ENCODE measurements at regions not wholly inside any gene's neighbourhood (a gene's known extent, or its start where the extent isn't known, plus 50 kb on each side); places are given as distances from the start of the nearest gene placed in this dataset.

DNA sequence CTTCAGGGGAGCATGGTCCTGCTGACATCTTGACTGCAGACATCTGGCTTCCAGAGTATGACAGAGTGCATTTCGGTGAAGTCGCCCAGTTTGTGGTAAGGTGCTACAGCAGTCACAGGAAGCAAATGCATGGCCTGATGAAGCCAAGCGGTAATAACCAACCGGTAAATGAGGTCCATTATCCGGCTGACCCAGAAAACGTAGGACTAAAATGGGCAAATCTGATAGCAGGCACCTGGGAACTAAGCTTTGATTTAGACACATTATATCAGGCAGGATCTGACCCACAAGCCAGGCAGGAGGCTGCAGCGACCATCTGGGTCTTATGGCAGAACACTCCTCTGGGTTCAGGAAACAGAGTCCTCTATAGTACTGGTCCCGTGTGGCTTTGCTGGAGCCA is 454.6 kb downstream of the GADD45G start:
- Histone ChIP-seq H3K27ac (ENCODE audit: low read depth, low read length, poor library complexity, severe bottlenecking) (no peak overlapping the region), H3K4me2 (ENCODE audit: low read length) (no peak overlapping the region), H3K9ac (ENCODE audit: low read length) (no peak overlapping the region), H4K20me1 (ENCODE audit: insufficient read depth, low read length) (no peaks in the 10 kb centered on the region), H3F3A (ENCODE audit: insufficient read depth, low read length) (no peaks in the 10 kb centered on the region), H3K9me2 (ENCODE audit: low read depth, low read length) (no peaks in the 10 kb centered on the region), H2AFZ (ENCODE audit: low read length) (no peak overlapping the region), H3K36me3 (ENCODE audit: insufficient read depth, low read length) (no peaks in the 10 kb centered on the region), H3K9me3 (ENCODE audit: low read length) (no peaks in the 10 kb centered on the region), H3K4me3 (ENCODE audit: low read depth, low read length, poor library complexity, severe bottlenecking) (no peak overlapping the region), H3K79me2 (ENCODE audit: insufficient read depth, low read length) (no peaks in the 10 kb centered on the region), H3K4me1 (ENCODE audit: insufficient read depth, low read length, severe bottlenecking) (no peaks in the 10 kb centered on the region), H3K27me3 (ENCODE audit: insufficient read depth, low read length) (0 out of 2 replicates have a peak, but pooled peaks cover 4% of the 10 kb centered on the region)
- no peak for TF ChIP-seq EZH2 (IDR thresholded peaks at IDR 0.05; ENCODE audit: borderline replicate concordance, low read length)
- TF ChIP-seq, protein P1, sequence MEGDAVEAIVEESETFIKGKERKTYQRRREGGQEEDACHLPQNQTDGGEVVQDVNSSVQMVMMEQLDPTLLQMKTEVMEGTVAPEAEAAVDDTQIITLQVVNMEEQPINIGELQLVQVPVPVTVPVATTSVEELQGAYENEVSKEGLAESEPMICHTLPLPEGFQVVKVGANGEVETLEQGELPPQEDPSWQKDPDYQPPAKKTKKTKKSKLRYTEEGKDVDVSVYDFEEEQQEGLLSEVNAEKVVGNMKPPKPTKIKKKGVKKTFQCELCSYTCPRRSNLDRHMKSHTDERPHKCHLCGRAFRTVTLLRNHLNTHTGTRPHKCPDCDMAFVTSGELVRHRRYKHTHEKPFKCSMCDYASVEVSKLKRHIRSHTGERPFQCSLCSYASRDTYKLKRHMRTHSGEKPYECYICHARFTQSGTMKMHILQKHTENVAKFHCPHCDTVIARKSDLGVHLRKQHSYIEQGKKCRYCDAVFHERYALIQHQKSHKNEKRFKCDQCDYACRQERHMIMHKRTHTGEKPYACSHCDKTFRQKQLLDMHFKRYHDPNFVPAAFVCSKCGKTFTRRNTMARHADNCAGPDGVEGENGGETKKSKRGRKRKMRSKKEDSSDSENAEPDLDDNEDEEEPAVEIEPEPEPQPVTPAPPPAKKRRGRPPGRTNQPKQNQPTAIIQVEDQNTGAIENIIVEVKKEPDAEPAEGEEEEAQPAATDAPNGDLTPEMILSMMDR (IDR thresholded peaks at IDR 0.05; ENCODE audit: low read length): no peak

DNA sequence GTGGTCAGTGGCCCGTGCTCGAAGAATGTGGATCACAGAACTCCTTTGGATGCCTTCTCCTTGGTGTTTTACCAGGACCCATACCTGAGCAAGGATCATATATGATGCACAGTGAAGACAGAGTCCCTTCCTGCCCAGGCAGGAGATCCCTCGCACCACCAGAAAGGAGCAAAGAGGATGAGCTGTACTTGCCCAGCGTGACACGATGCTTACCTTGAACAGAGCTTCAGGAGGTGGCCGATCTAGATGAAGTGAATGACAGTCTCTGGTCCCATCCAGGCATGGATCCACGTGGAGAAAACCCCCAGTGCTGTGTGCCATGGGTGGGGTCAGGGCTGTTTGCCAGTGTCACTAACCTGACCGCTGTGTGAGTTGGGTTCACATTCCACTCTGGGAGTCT is 455.4 kb downstream of the GADD45G start:
- no peaks in the 10 kb centered on the region for H3K4me1 ChIP-seq (ENCODE audit: insufficient read depth, low read length, severe bottlenecking)
- no peaks in the 10 kb centered on the region for H3K9me2 ChIP-seq (ENCODE audit: low read depth, low read length)
- H3K4me2 ChIP-seq (ENCODE audit: low read length): no peak overlapping the region
- TF ChIP-seq EZH2 (IDR thresholded peaks at IDR 0.05; ENCODE audit: borderline replicate concordance, low read length): no peak
- TF ChIP-seq, protein P1 (IDR thresholded peaks at IDR 0.05; ENCODE audit: low read length): no peak
- H2AFZ ChIP-seq (ENCODE audit: low read length): no peak overlapping the region
- no peaks in the 10 kb centered on the region for H3F3A ChIP-seq (ENCODE audit: insufficient read depth, low read length)
- H3K79me2 ChIP-seq (ENCODE audit: insufficient read depth, low read length): no peaks in the 10 kb centered on the region
- no peak overlapping the region for H3K4me3 ChIP-seq (ENCODE audit: low read depth, low read length, poor library complexity, severe bottlenecking)
- H3K9ac ChIP-seq (ENCODE audit: low read length): no peak overlapping the region
- H3K36me3 ChIP-seq (ENCODE audit: insufficient read depth, low read length): no peaks in the 10 kb centered on the region
- 0 out of 2 replicates have a peak, but pooled peaks cover 4% of the 10 kb centered on the region for H3K27me3 ChIP-seq (ENCODE audit: insufficient read depth, low read length)
- no peak overlapping the region for H3K27ac ChIP-seq (ENCODE audit: low read depth, low read length, poor library complexity, severe bottlenecking)
- no peaks in the 10 kb centered on the region for H4K20me1 ChIP-seq (ENCODE audit: insufficient read depth, low read length)
- no peaks in the 10 kb centered on the region for H3K9me3 ChIP-seq (ENCODE audit: low read length)

DNA sequence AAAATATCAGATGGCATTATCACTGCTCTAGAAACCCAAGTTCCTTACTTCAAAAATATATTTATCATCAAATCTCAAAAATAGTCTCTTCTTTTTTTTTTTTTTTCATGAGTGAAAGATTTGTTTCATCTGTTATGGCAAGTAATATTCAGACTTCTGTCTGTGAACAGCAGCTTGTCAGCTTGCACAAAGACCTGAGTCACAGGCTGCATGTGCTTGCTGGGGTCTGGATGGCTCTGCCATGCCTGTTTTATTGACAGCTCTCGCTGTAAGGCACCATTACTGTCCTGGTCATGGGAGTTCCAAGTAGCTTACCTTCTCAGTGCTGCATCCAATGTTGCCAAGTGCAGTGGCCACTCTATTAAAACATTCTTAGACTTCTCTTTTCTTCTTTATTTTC is 456.4 kb downstream of the GADD45G start:
- H3K4me1 ChIP-seq (ENCODE audit: insufficient read depth, low read length, severe bottlenecking): no peaks in the 10 kb centered on the region
- no peaks in the 10 kb centered on the region for H3K79me2 ChIP-seq (ENCODE audit: insufficient read depth, low read length)
- H4K20me1 ChIP-seq (ENCODE audit: insufficient read depth, low read length): no peaks in the 10 kb centered on the region
- H3K27ac ChIP-seq (ENCODE audit: low read depth, low read length, poor library complexity, severe bottlenecking): no peak overlapping the region
- no peaks in the 10 kb centered on the region for H3F3A ChIP-seq (ENCODE audit: insufficient read depth, low read length)
- H3K36me3 ChIP-seq (ENCODE audit: insufficient read depth, low read length): no peaks in the 10 kb centered on the region
- no peaks in the 10 kb centered on the region for H3K9me2 ChIP-seq (ENCODE audit: low read depth, low read length)
- no peak overlapping the region for H3K9ac ChIP-seq (ENCODE audit: low read length)
- 0 out of 2 replicates have a peak, but pooled peaks cover 4% of the 10 kb centered on the region for H3K27me3 ChIP-seq (ENCODE audit: insufficient read depth, low read length)
- H3K9me3 ChIP-seq (ENCODE audit: low read length): no peaks in the 10 kb centered on the region
- no peak overlapping the region for H2AFZ ChIP-seq (ENCODE audit: low read length)
- H3K4me2 ChIP-seq (ENCODE audit: low read length): no peak overlapping the region
- H3K4me3 ChIP-seq (ENCODE audit: low read depth, low read length, poor library complexity, severe bottlenecking): no peak overlapping the region
- TF ChIP-seq EZH2 (IDR thresholded peaks at IDR 0.05; ENCODE audit: borderline replicate concordance, low read length): no peak
- TF ChIP-seq, protein P1 (IDR thresholded peaks at IDR 0.05; ENCODE audit: low read length): no peak

Data from OCI-LY1 (cell line).